A549 (cell line): ENCODE measurements at regions not wholly inside any gene's neighbourhood (a gene's known extent, or its start where the extent isn't known, plus 50 kb on each side); places are given as distances from the start of the nearest gene placed in this dataset.

Source experiments
- ATAC-seq, 2 experiments: fragments of 200-7000 bp in 1 of 2; fragments of >200 bp in 1 of 2; cut with Nextera tagmentation in 1 of 2; cut with Tn5 transposase in 1 of 2; 3 replicates each; pipeline versions ENCODE4 v1.8.0 to v1.9.1; 2018 to 2020; ENCODE audit warnings: mild to moderate bottlenecking in 1 of 2, moderate library complexity in 1 of 2
- CTCF ChIA-PET: fragments of 300-600 bp; sonication (Branson Sonifier 250); formaldehyde crosslinking; extraction: SDS; loops from one replicate; lab custom pipeline; 2021; ENCODE audit warnings: antibody characterized with exemption, inconsistent platforms; lab: Yijun Ruan, JAX
- POLR2A ChIA-PET: fragments of 350-600 bp; formaldehyde crosslinking; extraction: SDS; loops from one replicate; lab custom pipeline; 2021; ENCODE audit warnings: antibody characterized with exemption, inconsistent platforms; lab: Yijun Ruan, JAX
- DNase-seq, 2 experiments: peaks; one replicate each; pipeline versions ENCODE4 v3.0.0 to v3.0.0-alpha.2; 2011 to 2016; ENCODE audit warnings: low read depth in 1 of 2, low spot score in 1 of 2
- FAIRE-seq: peaks from 2 replicates; lab custom pipeline; 2011; peaks lifted over from hg19 to GRCh38; lab: Jason Lieb, UNC
- H3K27ac ChIP-seq, 2 experiments: fragments of >200 bp; sonication (Bioruptor Twin); formaldehyde crosslinking; 3 replicates each; pipeline ENCODE4 v1.5.1; 2016 to 2017
- H3K4me1 ChIP-seq: fragments of >200 bp; sonication (Bioruptor Twin); formaldehyde crosslinking; 3 replicates; pipeline ENCODE4 v1.6.1; 2016
- H3K4me2 ChIP-seq: fragments of >200 bp; sonication (Bioruptor Twin); formaldehyde crosslinking; 3 replicates; pipeline ENCODE4 v1.6.1; 2016
- H3K4me3 ChIP-seq: fragments of >200 bp; sonication (Bioruptor Twin); formaldehyde crosslinking; 3 replicates; pipeline ENCODE4 v1.5.1; 2016
- H3K9me3 ChIP-seq: fragments of >200 bp; sonication (Bioruptor Twin); formaldehyde crosslinking; 3 replicates; pipeline ENCODE4 v1.6.1; 2016
- CBX8 ChIP-seq: fragments of 200-600 bp; sonication (generic); IDR thresholded peaks from 2 replicates; pipeline ENCODE4 v1.6.1; 2016
- CEBPB ChIP-seq, 2 experiments: fragments of >200 bp in 1 of 2; sonication (Bioruptor Twin) in 1 of 2; formaldehyde crosslinking in 1 of 2; IDR thresholded peaks; 2 replicates each; pipeline ENCODE4 v1.6.1; 2012 to 2016
- CHD2 ChIP-seq: fragments of 150-350 bp; IDR thresholded peaks from 2 replicates; pipeline ENCODE4 v1.6.1; 2014; ENCODE audit warnings: low read length; ENCODE audit not compliant: partially characterized antibody
- ELK1 ChIP-seq: fragments of 150-350 bp; IDR thresholded peaks from 2 replicates; pipeline ENCODE4 v1.6.1; 2014; ENCODE audit warnings: low read depth, mild to moderate bottlenecking, low read length
- EP300 ChIP-seq, 2 experiments: fragments of >200 bp; sonication (Bioruptor Twin); formaldehyde crosslinking; IDR thresholded peaks; 2 replicates in 1 of 2; 3 replicates in 1 of 2; pipeline ENCODE4 v1.6.1; 2016 to 2017
- FOSL2 ChIP-seq, 2 experiments: fragments of 450-650 bp in 1 of 2; fragments of >200 bp in 1 of 2; sonication (Bioruptor Twin) in 1 of 2; formaldehyde crosslinking; IDR thresholded peaks; 2 replicates each; pipeline versions ENCODE4 v1.5.0 to v1.6.1; 2016 to 2020; ENCODE audit warnings: mild to moderate bottlenecking in 1 of 2, moderate library complexity in 1 of 2
- JUN ChIP-seq, 2 experiments: fragments of >200 bp; sonication (Bioruptor Twin); formaldehyde crosslinking; IDR thresholded peaks; 2 replicates in 1 of 2; 3 replicates in 1 of 2; pipeline ENCODE4 v1.6.1; 2016 to 2017
- JUNB ChIP-seq: fragments of >200 bp; sonication (Bioruptor Twin); formaldehyde crosslinking; IDR thresholded peaks from 2 replicates; pipeline ENCODE4 v1.6.1; 2016
- MAFK ChIP-seq: fragments of 450-650 bp; IDR thresholded peaks from 2 replicates; pipeline ENCODE4 v1.6.1; 2014; ENCODE audit not compliant: partially characterized antibody
- MAZ ChIP-seq: fragments of 150-350 bp; IDR thresholded peaks from 2 replicates; pipeline ENCODE4 v1.6.1; 2014; ENCODE audit warnings: antibody characterized with exemption, low read depth, low read length, borderline replicate concordance
- MYC ChIP-seq: IDR thresholded peaks from 2 replicates; pipeline ENCODE4 v1.6.1; 2012; ENCODE audit warnings: mild to moderate bottlenecking, inconsistent platforms, low read length, improper control_type of control experiment, borderline replicate concordance
- NPAS2 ChIP-seq: fragments of 250-450 bp; sonication (Bioruptor Pico); IDR thresholded peaks from 2 replicates; pipeline ENCODE4 v1.8.0; 2022; ENCODE audit warnings: mild to moderate bottlenecking, moderate library complexity, borderline replicate concordance
- NR3C1 ChIP-seq: fragments of >200 bp; sonication (Bioruptor Twin); formaldehyde crosslinking; IDR thresholded peaks from 3 replicates; pipeline ENCODE4 v1.6.1; 2017
- PHF8 ChIP-seq: fragments of 200-600 bp; sonication (generic); IDR thresholded peaks from 2 replicates; pipeline ENCODE4 v1.6.1; 2016; ENCODE audit warnings: low read depth, mild to moderate bottlenecking, antibody characterized with exemption, moderate library complexity, borderline replicate concordance
- REST ChIP-seq: fragments of 200-600 bp; sonication (generic); IDR thresholded peaks from 2 replicates; pipeline ENCODE4 v1.6.1; 2016; ENCODE audit warnings: antibody characterized with exemption, mild to moderate bottlenecking, moderate library complexity
- TFCP2L1 ChIP-seq: fragments of 250-450 bp; sonication (Bioruptor Pico); IDR thresholded peaks from 2 replicates; pipeline ENCODE4 v1.5.0; 2021; ENCODE audit warnings: mild to moderate bottlenecking
- ZFP36 ChIP-seq: fragments of 450-650 bp; IDR thresholded peaks from 2 replicates; pipeline ENCODE4 v1.6.1; 2014; ENCODE audit warnings: borderline replicate concordance; ENCODE audit not compliant: partially characterized antibody
- WGBS: methylation state at CpG from one replicate; pipeline ENCODE4 v1.1.6; 2017; ENCODE audit errors: missing lambda C conversion rate; 5-methylcytosine and 5-hydroxymethylcytosine counted together
- TF ChIP-seq, protein P1 (sequence below): IDR thresholded peaks from 2 replicates; pipeline ENCODE4 v1.6.1; 2012
- TF ChIP-seq, protein P2 (sequence below): fragments of >200 bp; sonication (Bioruptor Twin); formaldehyde crosslinking; IDR thresholded peaks from 3 replicates; pipeline ENCODE4 v1.5.1; 2016
- TF ChIP-seq, protein P3 (sequence below): IDR thresholded peaks from 2 replicates; pipeline ENCODE4 v1.6.1; 2012; ENCODE audit warnings: low read depth, borderline replicate concordance
- TF ChIP-seq, protein P4 (sequence below): fragments of >200 bp; sonication (Bioruptor Twin); formaldehyde crosslinking; IDR thresholded peaks from 2 replicates; pipeline ENCODE4 v1.6.1; 2016
- TF ChIP-seq, protein P5 (sequence below): fragments of 250-450 bp; sonication (Bioruptor Pico); IDR thresholded peaks from 2 replicates; pipeline ENCODE4 v1.5.0; 2021; ENCODE audit warnings: mild to moderate bottlenecking, moderate library complexity, borderline replicate concordance

- no peak for ATAC-seq
- DNase-seq = peak in 1 of 2 experiments; percentile 1
- TF ChIP-seq, protein P1, sequence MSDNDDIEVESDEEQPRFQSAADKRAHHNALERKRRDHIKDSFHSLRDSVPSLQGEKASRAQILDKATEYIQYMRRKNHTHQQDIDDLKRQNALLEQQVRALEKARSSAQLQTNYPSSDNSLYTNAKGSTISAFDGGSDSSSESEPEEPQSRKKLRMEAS = no peak
- TF ChIP-seq FOSL2 (IDR thresholded peaks at IDR 0.05) (no peak), FOSL2 (CRISPR knock-in tag; IDR thresholded peaks at IDR 0.05) (no peak), CBX8 (no peak), MYC (no peak), MAZ (no peak)
- TF ChIP-seq, protein P2, sequence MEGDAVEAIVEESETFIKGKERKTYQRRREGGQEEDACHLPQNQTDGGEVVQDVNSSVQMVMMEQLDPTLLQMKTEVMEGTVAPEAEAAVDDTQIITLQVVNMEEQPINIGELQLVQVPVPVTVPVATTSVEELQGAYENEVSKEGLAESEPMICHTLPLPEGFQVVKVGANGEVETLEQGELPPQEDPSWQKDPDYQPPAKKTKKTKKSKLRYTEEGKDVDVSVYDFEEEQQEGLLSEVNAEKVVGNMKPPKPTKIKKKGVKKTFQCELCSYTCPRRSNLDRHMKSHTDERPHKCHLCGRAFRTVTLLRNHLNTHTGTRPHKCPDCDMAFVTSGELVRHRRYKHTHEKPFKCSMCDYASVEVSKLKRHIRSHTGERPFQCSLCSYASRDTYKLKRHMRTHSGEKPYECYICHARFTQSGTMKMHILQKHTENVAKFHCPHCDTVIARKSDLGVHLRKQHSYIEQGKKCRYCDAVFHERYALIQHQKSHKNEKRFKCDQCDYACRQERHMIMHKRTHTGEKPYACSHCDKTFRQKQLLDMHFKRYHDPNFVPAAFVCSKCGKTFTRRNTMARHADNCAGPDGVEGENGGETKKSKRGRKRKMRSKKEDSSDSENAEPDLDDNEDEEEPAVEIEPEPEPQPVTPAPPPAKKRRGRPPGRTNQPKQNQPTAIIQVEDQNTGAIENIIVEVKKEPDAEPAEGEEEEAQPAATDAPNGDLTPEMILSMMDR = no peak
- TF ChIP-seq, all 56 proteins: peak for 0
- Histone ChIP-seq H3K4me3 (no peak overlapping the region), H3K4me1 (no peaks in the 10 kb centered on the region), H3K27ac (no peak overlapping the region), H3K9me3 (no peaks in the 10 kb centered on the region), H3K4me2 (no peak overlapping the region)
- 48% methylated on average over 2 of the region's 2 CpGs for whole genome bisulfite sequencing
- ChIA-PET POLR2A (no interaction called here), CTCF (no interaction called here)
- FAIRE-seq = no peak
Observed at GRCh38 chr6:54440549-54440948, 132.3 kb downstream of the TINAG start.

- no peak for FAIRE-seq
- H3K9me3 ChIP-seq = no peaks in the 10 kb centered on the region
- ATAC-seq = no peak
- H3K4me3 ChIP-seq = no peak overlapping the region
- ChIA-PET CTCF (no interaction called here), POLR2A (no interaction called here)
- H3K4me1 ChIP-seq = no peaks in the 10 kb centered on the region
- WGBS = 50% methylated on average over 1 of the region's 2 CpGs
- DNase-seq = no peak
- H3K4me2 ChIP-seq = no peak overlapping the region
- no peak overlapping the region for H3K27ac ChIP-seq
- no peak for TF ChIP-seq NPAS2 (CRISPR knock-in tag)
- no peak for TF ChIP-seq EP300 (IDR thresholded peaks at IDR 0.05)
- no peak for TF ChIP-seq ZFP36
- TF ChIP-seq CHD2 = no peak
- no peak for TF ChIP-seq JUNB
- TF ChIP-seq, protein P3, sequence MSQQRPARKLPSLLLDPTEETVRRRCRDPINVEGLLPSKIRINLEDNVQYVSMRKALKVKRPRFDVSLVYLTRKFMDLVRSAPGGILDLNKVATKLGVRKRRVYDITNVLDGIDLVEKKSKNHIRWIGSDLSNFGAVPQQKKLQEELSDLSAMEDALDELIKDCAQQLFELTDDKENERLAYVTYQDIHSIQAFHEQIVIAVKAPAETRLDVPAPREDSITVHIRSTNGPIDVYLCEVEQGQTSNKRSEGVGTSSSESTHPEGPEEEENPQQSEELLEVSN = no peak
- no peak for TF ChIP-seq TFCP2L1 (CRISPR knock-in tag)
- no peak for TF ChIP-seq PHF8
- no peak for TF ChIP-seq REST
- TF ChIP-seq MAFK = no peak
- no peak for TF ChIP-seq MAZ
- no peak for TF ChIP-seq JUN (IDR thresholded peaks at IDR 0.05)
- no peak for TF ChIP-seq ELK1
- TF ChIP-seq, protein P4, sequence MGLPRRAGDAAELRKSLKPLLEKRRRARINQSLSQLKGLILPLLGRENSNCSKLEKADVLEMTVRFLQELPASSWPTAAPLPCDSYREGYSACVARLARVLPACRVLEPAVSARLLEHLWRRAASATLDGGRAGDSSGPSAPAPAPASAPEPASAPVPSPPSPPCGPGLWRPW = no peak
- TF ChIP-seq CEBPB (IDR thresholded peaks at IDR 0.05) = no peak
- no peak for TF ChIP-seq NR3C1
- TF ChIP-seq, protein P5, sequence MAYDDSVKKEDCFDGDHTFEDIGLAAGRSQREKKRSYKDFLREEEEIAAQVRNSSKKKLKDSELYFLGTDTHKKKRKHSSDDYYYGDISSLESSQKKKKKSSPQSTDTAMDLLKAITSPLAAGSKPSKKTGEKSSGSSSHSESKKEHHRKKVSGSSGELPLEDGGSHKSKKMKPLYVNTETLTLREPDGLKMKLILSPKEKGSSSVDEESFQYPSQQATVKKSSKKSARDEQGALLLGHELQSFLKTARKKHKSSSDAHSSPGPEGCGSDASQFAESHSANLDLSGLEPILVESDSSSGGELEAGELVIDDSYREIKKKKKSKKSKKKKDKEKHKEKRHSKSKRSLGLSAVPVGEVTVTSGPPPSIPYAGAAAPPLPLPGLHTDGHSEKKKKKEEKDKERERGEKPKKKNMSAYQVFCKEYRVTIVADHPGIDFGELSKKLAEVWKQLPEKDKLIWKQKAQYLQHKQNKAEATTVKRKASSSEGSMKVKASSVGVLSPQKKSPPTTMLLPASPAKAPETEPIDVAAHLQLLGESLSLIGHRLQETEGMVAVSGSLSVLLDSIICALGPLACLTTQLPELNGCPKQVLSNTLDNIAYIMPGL (CRISPR knock-in tag) = no peak
Observed at GRCh38 chr6:54441020-54441419, 132.8 kb downstream of the TINAG start.
